Lower leg skin (tissue), 3 donors: ENCODE measurements at regions not wholly inside any gene's neighbourhood (a gene's known extent, or its start where the extent isn't known, plus 50 kb on each side); places are given as distances from the start of the nearest gene placed in this dataset.

Experiments
- CTCF ChIP-seq, 3 donors: fragments of 450-650 bp; IDR thresholded peaks; one replicate each; pipeline ENCODE4 v1.5.1; 2016; ENCODE audit warnings: antibody characterized with exemption in 3 of 3, mild to moderate bottlenecking in 3 of 3, moderate library complexity in 2 of 3
- POLR2A ChIP-seq, 2 donors: fragments of 450-650 bp; IDR thresholded peaks; one replicate each; pipeline ENCODE4 v1.6.1; 2016 to 2017; ENCODE audit warnings: antibody characterized with exemption in 2 of 2, mild to moderate bottlenecking in 1 of 2, moderate library complexity in 1 of 2

GRCh38 chr16:9338510-9338909, 247.1 kb downstream of the HAPSTR1 start:
- TF ChIP-seq CTCF (IDR thresholded peaks at IDR 0.05) (no peak), POLR2A (IDR thresholded peaks at IDR 0.05) (no peak)
